ENCODE measurements at regions not wholly inside any gene's neighbourhood (a gene's known extent, or its start where the extent isn't known, plus 50 kb on each side); places are given as distances from the start of the nearest gene placed in this dataset.
"Not testable (repeated sequence)": the region's sequence is repeated elsewhere in the genome, so short reads cannot be mapped to it uniquely, and the experiment has no call there.

DNA sequence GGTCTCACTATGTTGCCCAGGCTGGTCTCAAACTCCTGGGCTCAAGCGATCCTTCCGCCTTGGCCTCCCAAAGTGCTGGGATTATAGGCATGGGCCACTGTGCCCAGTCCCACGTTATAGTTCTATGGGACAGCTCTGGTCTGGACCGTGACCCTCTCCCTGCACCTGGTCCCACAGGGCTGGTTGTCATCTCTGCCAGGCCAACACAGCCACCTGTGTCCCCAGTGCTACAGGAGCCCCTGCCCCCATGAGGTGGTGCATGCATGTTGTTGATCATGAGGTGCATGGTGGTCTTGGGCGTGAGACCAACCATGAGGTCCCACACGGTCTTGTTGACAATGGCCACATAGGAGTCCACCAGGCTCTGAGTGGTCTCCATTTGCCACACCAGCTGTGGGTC is 51.0 kb upstream of the UBE2Q2 start:
- H3K27me3 ChIP-seq (ENCODE audit: control insufficient read depth, insufficient read depth, low read length); H3K36me3 ChIP-seq (ENCODE audit: control insufficient read depth, insufficient read depth, low read length); H3K9ac ChIP-seq (ENCODE audit: low read depth, low read length); H3K9me3 ChIP-seq (ENCODE audit: control insufficient read depth, insufficient read depth, low read length); H3K4me1 ChIP-seq (ENCODE audit: control insufficient read depth, insufficient read depth, low read length); H3K27ac ChIP-seq (ENCODE audit: low read depth, low read length); H3K4me3 ChIP-seq (ENCODE audit: low read depth, low read length): not testable (repeated sequence)

DNA sequence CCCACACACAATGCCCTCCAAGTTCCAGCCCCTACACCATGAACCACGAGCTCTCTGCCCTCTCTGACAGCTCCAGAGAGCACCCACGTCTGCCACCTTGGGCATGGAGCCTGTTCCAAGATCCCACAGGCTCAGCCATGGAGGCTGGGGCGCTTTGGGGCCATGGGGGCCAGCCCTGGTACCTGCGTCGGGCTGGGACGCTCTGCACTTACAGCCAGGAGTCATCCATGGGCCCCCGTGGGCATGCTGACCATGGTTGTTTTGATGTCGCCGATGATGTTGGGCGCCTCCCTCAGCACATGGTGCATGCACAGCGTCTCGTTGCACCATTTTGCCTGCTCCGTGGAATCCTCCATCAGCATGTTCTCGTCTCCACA is 51.9 kb upstream of the UBE2Q2 start:
- Histone ChIP-seq H3K27ac (ENCODE audit: low read depth, low read length) (no peak overlapping the region), H3K9ac (ENCODE audit: low read depth, low read length) (no peak overlapping the region), H3K4me1 (ENCODE audit: control insufficient read depth, insufficient read depth, low read length) (no peaks in the 10 kb centered on the region), H3K36me3 (ENCODE audit: control insufficient read depth, insufficient read depth, low read length) (no peaks in the 10 kb centered on the region), H3K9me3 (ENCODE audit: control insufficient read depth, insufficient read depth, low read length) (no peaks in the 10 kb centered on the region), H3K4me3 (ENCODE audit: low read depth, low read length) (no peak overlapping the region), H3K27me3 (ENCODE audit: control insufficient read depth, insufficient read depth, low read length) (no peaks in the 10 kb centered on the region)

DNA sequence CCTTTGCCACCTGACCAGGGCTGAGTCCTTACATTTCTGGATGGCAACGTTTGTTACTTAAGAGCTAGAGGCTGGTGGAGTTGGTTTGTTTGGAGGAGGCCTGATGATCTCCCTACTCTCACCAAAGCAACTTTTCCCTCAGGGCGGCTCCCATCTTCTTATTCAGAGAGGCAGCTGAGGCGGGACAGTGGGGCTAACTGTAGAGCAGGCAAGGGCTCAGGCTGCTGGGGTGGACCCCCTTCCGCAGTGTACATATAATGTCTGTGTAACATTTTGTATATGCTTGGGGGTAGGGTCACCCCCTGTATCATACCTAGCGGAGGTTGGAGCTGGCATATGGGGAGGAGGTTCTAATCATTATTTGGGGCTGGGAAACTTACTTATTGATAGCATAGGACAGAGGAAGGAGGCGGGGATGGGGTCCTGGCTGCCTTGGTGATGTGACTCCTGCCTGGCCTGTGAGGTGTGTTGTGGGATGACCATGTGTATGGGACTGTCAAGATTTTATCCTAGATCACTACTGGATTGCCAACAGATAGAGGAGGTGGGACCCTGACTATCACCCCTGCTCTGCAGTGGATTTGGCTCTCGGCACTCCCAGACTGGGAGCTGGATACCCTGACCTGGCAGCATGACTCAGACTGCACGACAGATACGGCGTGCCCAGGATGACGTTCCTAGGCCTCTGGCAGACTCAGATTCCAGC is 52.5 kb upstream of the UBE2Q2 start:
- H3K4me3 ChIP-seq (ENCODE audit: low read depth, low read length), result no peak overlapping the region
- no peaks in the 10 kb centered on the region for H3K9me3 ChIP-seq (ENCODE audit: control insufficient read depth, insufficient read depth, low read length)
- no peak overlapping the region for H3K27ac ChIP-seq (ENCODE audit: low read depth, low read length)
- H3K27me3 ChIP-seq (ENCODE audit: control insufficient read depth, insufficient read depth, low read length), result no peaks in the 10 kb centered on the region
- no peak overlapping the region for H3K9ac ChIP-seq (ENCODE audit: low read depth, low read length)
- H3K36me3 ChIP-seq (ENCODE audit: control insufficient read depth, insufficient read depth, low read length), result no peaks in the 10 kb centered on the region
- no peaks in the 10 kb centered on the region for H3K4me1 ChIP-seq (ENCODE audit: control insufficient read depth, insufficient read depth, low read length)

DNA sequence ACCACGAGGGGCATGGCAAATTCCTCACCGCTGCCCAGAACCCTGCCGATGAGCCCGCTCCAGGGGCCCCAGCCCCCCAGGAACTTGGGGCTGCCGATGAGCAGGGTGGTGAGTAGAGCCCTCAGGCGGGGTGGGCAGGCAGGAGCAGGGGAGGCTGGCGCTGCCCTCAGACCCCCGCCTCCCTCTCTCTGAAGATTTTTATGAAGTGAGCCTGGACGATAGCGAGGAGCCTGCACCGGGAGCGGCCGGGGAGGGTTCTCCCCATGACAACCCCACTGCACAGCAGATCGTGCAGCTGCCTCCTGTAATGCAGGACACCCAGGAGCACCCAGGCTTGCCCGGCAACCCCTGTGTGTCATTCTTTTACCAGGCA is 56.7 kb upstream of the UBE2Q2 start:
- Histone ChIP-seq H3K27ac (ENCODE audit: low read depth, low read length) (no peak overlapping the region), H3K9ac (ENCODE audit: low read depth, low read length) (no peak overlapping the region), H3K9me3 (ENCODE audit: control insufficient read depth, insufficient read depth, low read length) (no peaks in the 10 kb centered on the region), H3K4me3 (ENCODE audit: low read depth, low read length) (no peak overlapping the region), H3K4me1 (ENCODE audit: control insufficient read depth, insufficient read depth, low read length) (no peaks in the 10 kb centered on the region), H3K27me3 (ENCODE audit: control insufficient read depth, insufficient read depth, low read length) (no peaks in the 10 kb centered on the region), H3K36me3 (ENCODE audit: control insufficient read depth, insufficient read depth, low read length) (no peaks in the 10 kb centered on the region)

DNA sequence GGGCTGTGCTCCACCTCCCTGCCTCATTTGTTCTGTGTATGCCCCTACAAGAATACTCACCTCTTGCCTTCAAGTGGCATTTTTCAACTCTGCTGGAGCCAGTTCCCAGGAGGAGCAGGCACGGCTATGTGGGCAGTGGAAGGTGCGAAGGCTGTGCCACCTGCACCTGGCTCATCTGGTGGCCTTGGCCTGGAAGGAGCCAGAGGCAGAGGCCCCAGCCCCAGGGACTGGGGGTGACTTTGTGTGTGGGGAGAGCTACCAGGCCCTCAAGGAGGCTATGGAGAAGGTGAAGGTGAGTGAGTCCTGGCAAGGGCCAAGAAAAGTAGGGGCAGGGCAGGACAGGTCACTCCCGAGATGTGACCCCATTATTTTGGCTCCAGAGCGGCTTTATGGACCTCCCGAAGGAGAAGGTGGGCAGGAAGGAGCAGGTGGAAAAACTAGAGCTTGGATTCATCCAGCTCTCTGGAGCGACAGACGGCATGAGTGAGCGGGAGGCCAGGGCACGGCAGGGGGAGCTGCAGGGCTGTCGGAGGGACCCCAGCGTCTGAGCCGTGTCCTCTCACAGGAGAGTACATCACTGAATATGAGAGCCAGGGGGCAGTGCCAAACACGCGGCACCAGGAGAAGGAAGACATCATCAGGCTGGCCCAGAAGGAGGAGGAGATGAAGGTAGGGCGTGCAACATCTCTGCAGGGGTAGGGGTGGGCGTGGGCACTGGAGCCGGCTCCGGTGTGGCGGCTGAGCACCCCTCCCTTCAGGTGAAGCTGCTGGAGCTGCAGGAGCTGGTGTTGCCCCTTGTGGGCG is 57.3 kb upstream of the UBE2Q2 start:
- Histone ChIP-seq H3K9ac (ENCODE audit: low read depth, low read length) (no peak overlapping the region), H3K9me3 (ENCODE audit: control insufficient read depth, insufficient read depth, low read length) (no peaks in the 10 kb centered on the region), H3K4me3 (ENCODE audit: low read depth, low read length) (no peak overlapping the region), H3K27me3 (ENCODE audit: control insufficient read depth, insufficient read depth, low read length) (no peaks in the 10 kb centered on the region), H3K27ac (ENCODE audit: low read depth, low read length) (no peak overlapping the region), H3K36me3 (ENCODE audit: control insufficient read depth, insufficient read depth, low read length) (no peaks in the 10 kb centered on the region), H3K4me1 (ENCODE audit: control insufficient read depth, insufficient read depth, low read length) (no peaks in the 10 kb centered on the region)

DNA sequence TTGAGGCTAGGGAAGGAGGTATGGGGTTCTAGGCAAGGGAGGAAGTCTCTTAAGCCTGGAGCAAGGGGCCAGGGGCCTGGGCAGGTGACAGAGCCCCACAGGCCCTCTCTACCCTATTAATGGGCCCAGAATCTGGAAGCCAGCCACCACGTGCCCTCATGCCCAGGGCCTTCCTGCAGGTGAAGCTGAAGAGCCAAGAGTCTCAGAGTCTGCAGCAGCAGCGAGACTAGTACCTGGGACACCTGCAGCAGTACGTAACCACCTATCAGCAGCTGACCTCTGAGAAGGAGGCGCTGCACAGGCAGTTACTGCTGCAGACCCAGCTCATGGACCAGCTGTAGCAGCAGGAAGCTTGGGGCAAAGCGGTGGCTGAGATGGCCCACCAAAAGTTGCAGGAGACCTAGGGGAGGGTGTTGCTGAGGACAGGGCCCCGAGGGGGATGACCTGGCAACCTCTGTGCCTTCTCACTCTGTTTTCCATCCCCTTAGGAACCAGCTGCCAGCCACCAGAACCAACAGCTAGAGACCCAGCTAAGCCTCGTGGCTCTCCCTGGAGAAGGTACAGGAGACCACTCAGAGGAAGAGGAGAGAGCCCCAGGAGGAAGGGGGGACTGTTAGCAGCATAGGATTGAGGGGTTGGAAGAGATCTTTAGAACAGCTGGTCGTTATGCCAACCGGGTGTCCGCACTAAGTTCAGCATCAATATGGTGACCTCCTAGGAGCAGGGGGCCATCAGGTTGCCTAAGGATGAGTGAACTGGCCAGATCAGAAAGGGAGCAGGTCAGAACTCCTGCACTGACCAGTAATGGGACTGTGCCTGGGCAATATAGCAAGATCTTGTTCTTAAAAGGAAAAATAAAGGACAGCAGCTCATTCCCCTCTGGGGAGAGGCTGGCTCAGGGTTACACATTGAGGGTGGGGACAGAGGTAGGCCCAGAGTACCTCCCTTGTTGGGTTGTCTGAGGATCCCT is 58.5 kb upstream of the UBE2Q2 start:
- not testable (repeated sequence) for H3K27me3 ChIP-seq (ENCODE audit: control insufficient read depth, insufficient read depth, low read length); H3K36me3 ChIP-seq (ENCODE audit: control insufficient read depth, insufficient read depth, low read length); H3K4me3 ChIP-seq (ENCODE audit: low read depth, low read length); H3K4me1 ChIP-seq (ENCODE audit: control insufficient read depth, insufficient read depth, low read length); H3K9me3 ChIP-seq (ENCODE audit: control insufficient read depth, insufficient read depth, low read length); H3K9ac ChIP-seq (ENCODE audit: low read depth, low read length); H3K27ac ChIP-seq (ENCODE audit: low read depth, low read length)

DNA sequence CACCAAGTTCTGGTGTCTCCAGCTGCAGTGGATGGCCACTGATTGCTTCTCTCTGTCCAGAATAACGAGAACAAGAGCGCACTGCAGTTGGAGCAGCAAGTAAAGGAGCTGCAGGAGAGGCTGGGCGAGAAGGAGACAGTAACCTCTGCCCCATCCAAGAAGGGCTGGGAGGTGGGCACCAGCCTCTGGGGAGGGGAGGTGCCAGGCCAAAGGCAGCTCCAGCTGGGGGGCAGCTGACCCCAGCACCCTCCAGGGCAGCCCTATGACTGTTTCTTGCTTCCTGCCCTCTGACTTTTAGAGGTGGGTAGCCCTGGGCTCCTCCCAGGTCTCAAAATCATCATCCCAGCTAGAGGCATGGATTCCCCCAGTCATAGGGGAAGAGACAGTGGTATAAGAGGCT is 59.7 kb upstream of the UBE2Q2 start:
- H3K27me3 ChIP-seq (ENCODE audit: control insufficient read depth, insufficient read depth, low read length); H3K36me3 ChIP-seq (ENCODE audit: control insufficient read depth, insufficient read depth, low read length); H3K9me3 ChIP-seq (ENCODE audit: control insufficient read depth, insufficient read depth, low read length); H3K27ac ChIP-seq (ENCODE audit: low read depth, low read length); H3K9ac ChIP-seq (ENCODE audit: low read depth, low read length); H3K4me3 ChIP-seq (ENCODE audit: low read depth, low read length); H3K4me1 ChIP-seq (ENCODE audit: control insufficient read depth, insufficient read depth, low read length): not testable (repeated sequence)

DNA sequence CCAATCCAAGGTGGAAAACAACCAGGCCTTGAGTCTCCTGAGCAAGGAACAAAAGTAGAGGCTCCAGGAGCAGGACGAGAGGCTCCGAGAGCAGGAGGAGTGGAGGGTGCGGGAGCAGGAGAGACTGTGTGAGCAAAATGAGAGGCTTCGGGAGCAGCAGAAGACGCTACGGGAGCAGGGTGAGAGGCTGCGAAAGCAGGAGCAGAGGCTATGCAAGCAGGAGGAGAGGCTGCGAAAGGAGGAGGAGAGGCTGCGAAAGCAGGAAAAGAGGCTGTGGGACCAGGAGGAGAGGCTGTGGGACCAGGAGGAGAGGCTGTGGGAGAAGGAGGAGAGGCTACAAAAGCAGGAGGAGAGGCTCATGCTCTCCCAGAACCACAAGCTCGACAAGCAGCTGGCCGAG is 60.3 kb upstream of the UBE2Q2 start:
- Histone ChIP-seq H3K36me3 (ENCODE audit: control insufficient read depth, insufficient read depth, low read length) (no peaks in the 10 kb centered on the region), H3K9ac (ENCODE audit: low read depth, low read length) (no peak overlapping the region), H3K9me3 (ENCODE audit: control insufficient read depth, insufficient read depth, low read length) (no peaks in the 10 kb centered on the region), H3K4me3 (ENCODE audit: low read depth, low read length) (no peak overlapping the region), H3K4me1 (ENCODE audit: control insufficient read depth, insufficient read depth, low read length) (no peaks in the 10 kb centered on the region), H3K27ac (ENCODE audit: low read depth, low read length) (no peak overlapping the region), H3K27me3 (ENCODE audit: control insufficient read depth, insufficient read depth, low read length) (no peaks in the 10 kb centered on the region)

DNA sequence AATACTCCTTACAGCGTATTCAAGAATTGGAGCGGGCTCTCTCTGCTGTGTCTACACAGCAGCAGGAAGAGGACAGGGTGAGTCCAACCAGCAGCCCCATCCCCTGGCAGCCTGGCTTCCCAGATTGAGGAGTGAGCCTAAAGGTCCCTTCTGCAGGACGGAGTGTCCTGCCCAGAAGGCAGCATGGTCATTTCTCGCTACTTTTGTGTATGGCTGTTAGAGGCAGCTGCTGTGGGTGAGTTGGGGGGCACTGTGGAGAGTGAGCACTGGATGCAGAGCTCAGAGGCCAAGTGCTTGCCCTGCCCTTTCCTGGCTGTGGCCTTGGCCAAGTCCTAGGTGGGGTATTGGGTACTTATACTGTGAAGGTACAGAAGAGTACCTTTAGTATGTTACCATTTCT is 62.3 kb upstream of the UBE2Q2 start:
- H3K36me3 ChIP-seq (ENCODE audit: control insufficient read depth, insufficient read depth, low read length); H3K9me3 ChIP-seq (ENCODE audit: control insufficient read depth, insufficient read depth, low read length); H3K27ac ChIP-seq (ENCODE audit: low read depth, low read length); H3K4me3 ChIP-seq (ENCODE audit: low read depth, low read length); H3K9ac ChIP-seq (ENCODE audit: low read depth, low read length); H3K27me3 ChIP-seq (ENCODE audit: control insufficient read depth, insufficient read depth, low read length); H3K4me1 ChIP-seq (ENCODE audit: control insufficient read depth, insufficient read depth, low read length): not testable (repeated sequence)

DNA sequence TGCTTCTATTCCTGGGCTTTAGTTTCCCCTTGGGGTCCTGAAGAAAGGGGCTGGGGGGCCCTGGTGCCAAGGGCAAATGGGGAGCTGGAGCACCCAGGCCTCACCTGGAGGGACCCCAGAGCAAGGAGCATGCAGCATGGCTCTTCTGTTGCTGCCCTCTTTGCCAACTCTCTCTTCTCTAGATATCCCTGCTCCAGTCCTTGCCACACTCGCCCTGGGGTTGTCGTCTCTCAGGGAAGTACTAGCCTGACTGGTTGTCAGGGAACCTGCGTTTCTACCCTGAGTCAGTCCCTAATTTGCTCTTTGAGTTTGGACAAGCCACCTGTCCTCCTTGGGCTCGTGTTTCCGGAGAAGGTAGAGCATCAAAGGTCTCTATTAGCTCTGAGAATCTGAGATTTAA is 63.7 kb upstream of the UBE2Q2 start:
- Histone ChIP-seq H3K9ac (ENCODE audit: low read depth, low read length) (no peak overlapping the region), H3K27ac (ENCODE audit: low read depth, low read length) (no peak overlapping the region)

More for the DNA sequence above, 63.7 kb upstream of the UBE2Q2 start:
- Histone ChIP-seq H3K27me3 (ENCODE audit: control insufficient read depth, insufficient read depth, low read length) (no peaks in the 10 kb centered on the region), H3K36me3 (ENCODE audit: control insufficient read depth, insufficient read depth, low read length) (no peaks in the 10 kb centered on the region), H3K4me3 (ENCODE audit: low read depth, low read length) (no peak overlapping the region), H3K9me3 (ENCODE audit: control insufficient read depth, insufficient read depth, low read length) (no peaks in the 10 kb centered on the region), H3K4me1 (ENCODE audit: control insufficient read depth, insufficient read depth, low read length) (0 out of 2 replicates have a peak, but pooled peaks cover 10% of the 10 kb centered on the region)
